ENCODE measurements at regions not wholly inside any gene's neighbourhood (a gene's known extent, or its start where the extent isn't known, plus 50 kb on each side); places are given as distances from the start of the nearest gene placed in this dataset.

GRCh38 chr7:46011059-46011458 is 90.0 kb upstream of the IGFBP3 start:
- DNase-seq (ENCODE audit: low read depth): no peak

DNA sequence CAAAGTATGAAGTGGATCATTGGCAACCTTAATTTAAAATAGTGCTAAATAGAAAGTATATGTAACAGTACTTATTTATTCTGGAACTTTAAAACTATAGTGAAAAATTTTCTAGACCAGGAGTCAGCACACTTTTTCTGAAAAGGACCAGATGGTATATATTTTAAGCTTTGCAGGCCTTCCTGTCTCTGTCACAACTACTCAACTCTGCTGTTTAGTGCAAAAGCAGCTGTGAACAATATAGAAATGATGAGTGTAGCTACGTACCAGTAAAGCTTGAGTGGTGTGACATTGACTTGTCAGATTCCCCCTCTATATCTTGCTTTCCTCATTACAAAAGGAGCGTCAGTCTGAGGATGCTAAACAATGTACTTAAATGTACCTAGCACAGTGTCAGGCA is 88.1 kb upstream of the IGFBP3 start:
- DNase-seq (ENCODE audit: low read depth): no peak

DNA sequence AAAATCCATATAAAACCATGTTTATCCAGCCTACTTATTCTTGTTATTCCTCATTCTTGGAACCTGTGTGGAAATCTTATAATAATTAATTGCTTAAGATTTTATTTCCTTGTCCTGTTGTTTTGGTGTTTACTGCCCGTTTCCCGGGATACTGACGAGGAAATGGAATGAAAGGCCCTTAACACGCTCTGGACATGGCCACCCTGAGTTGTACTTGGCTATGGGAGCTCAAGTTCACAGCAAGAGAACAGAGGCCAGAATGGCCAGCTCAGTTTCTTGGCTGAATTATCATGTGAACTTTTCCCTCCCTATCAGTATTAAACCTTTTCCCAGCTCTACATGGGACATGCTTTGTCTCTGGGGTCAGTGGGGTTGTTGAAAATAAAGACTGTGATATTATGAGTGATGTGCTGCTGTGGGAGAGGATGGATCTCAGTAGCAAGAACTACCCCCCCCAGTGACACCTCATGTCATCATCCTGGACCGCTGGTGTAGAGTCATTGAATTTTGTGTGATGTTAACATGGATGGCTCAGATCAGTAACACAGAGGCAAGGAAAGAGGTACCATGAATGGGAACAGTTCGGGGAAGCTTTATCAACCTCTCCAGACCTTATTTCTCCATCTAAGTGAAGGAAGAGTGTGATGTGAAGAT is 87.0 kb upstream of the IGFBP3 start:
- DNase-seq (ENCODE audit: low read depth): no peak

- DNase-seq (ENCODE audit: low read depth): no peak
Measured at GRCh38 chr7:46007194-46007593, 86.1 kb upstream of the IGFBP3 start.

DNA sequence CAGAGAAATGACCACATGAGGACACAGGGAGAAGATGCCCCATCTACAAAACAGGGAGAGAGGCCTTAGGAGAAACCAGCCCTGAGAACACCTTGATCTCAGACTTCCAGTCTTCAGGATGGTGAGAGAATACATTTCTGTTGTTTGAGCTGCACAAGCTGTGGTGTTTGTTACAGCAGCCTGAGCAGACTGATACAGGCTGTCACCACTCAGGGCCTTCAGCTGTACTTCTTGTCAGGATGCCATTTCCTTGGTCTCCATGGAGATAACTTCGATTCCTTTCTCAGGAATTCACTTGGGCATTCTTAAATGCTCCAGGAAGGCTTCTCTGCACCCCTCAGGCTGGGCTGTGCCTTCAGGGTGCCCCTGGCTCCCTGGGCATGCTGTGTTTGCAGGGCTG is 85.7 kb upstream of the IGFBP3 start:
- DNase-seq (ENCODE audit: low read depth): no peak

DNA sequence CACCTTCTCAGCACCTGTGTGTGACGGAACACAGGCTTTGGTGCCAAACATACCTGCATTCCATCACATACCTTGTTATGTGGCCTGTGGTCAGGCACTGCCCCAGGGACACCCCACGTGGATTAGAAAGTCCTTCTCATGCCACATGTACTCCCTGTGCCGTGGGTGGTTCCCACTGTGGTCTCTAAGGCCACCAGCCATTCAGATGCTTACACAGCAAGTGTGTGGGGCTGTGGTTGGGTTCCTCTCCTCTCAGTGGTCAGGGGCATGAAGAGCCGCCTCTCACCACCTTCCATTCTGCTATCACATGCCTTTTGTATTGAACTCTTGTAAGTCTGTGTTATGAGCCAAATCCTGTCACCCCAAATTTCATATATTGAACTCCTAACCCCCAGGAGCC is 85.1 kb upstream of the IGFBP3 start:
- no peak for DNase-seq (ENCODE audit: low read depth)

DNA sequence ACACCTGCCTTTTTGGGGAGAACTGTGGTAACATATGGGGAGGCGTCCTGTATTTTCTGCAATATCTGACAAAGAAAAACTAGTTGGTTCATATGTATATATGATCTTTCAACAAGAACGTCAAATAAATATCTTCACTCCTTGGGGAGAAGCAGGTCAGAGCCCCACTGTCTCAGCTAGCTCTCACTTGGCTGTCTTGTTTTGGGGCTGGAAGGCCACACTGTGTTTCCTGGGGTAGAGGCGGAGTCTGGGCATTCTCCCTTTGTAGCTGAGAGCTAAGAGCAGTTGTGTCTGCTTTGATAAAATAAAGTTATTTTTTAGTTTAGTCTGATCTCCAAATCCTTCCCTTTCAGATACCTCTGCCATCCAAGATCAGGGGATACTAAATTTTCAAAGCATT is 83.9 kb upstream of the IGFBP3 start:
- no peak for DNase-seq (ENCODE audit: low read depth)

- peak; percentile 58 for DNase-seq (ENCODE audit: low read depth)
Measured at GRCh38 chr7:46003896-46004875, 83.1 kb upstream of the IGFBP3 start.

DNA sequence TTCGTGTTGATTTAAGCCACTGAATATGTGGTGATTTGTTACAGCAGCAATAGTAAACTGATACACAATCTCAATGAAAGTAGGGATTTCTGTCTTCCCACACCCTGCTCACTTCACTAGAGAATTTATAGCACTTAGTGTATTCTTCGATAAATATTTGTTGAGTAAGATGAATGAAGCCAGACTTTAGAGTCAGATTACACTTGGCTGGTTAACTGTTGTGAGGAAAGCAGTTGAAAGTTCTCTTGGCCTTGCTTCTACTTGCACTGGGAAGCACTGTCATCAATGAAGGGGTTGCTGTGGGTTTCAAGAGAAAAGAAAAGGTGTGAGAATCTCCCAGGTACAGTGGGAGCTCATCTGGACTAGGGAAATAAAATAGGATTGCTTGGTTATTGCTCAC is 82.1 kb upstream of the IGFBP3 start:
- no peak for DNase-seq (ENCODE audit: low read depth)

- no peak for DNase-seq (ENCODE audit: low read depth)
Measured at GRCh38 chr7:46000513-46000912, 79.4 kb upstream of the IGFBP3 start.

- no peak for DNase-seq (ENCODE audit: low read depth)
Measured at GRCh38 chr7:45999541-45999940, 78.5 kb upstream of the IGFBP3 start.

DNA sequence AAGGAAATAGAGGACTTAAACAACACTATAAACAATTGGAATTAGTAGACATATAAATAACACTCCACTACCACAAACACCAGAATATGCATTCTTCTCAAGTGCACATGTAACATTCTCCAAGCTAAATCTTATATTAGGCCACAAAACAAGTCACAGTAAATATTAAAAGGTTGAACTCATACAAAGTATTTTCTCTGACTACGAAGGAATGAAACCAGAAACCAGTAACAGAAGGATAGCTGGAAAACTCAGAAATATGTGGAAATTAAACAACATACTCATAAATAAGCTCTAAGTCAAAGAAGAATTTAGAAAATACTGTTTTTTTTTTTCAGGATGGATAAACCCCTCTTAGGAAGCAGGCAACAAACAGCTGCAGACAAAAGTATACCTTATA is 77.4 kb upstream of the IGFBP3 start:
- DNase-seq (ENCODE audit: low read depth): no peak

DNA sequence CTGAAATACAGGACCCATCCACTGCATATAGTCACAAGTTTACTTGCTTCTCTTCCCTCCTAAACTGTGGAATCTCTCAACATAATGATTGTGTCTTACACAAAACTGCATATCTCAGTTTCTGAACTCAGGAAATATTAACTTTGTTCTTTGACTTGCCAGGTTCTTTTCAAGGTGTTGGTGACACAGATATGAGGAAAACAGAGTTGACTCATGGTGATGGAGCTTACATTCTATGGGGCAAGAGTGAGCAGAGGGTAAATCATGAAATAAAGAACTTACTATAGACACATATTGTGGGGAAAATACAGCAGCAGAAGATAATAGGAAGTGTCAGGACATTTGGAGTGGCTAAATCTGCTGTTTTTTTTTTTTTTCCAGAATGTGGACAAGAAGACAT is 72.5 kb upstream of the IGFBP3 start:
- no peak for DNase-seq (ENCODE audit: low read depth)

DNA sequence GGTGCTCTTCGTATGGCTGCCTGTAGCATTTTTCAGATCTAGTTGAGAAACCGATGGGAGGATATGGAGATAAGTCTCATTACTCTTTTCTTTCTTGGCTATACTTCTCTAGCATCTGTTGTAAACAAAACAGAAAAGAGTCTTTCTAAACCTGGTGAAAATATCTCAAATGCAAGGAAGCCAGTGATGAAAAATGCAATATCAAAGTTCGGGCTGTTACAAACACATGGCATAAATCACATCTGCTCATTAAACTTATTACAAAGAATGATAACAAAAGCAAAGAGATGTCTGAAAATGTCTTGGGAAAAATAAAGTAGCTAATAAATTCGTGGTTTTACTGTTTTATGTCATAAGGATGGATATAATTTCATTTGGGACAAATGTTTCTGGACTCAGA is 71.8 kb upstream of the IGFBP3 start:
- peak; percentile 76 for DNase-seq (ENCODE audit: low read depth)

- DNase-seq (ENCODE audit: low read depth): no peak
Measured at GRCh38 chr7:45990276-45990675, 69.2 kb upstream of the IGFBP3 start.

- no peak for DNase-seq (ENCODE audit: low read depth)
Measured at GRCh38 chr7:45988405-45989057, 67.5 kb upstream of the IGFBP3 start.

DNA sequence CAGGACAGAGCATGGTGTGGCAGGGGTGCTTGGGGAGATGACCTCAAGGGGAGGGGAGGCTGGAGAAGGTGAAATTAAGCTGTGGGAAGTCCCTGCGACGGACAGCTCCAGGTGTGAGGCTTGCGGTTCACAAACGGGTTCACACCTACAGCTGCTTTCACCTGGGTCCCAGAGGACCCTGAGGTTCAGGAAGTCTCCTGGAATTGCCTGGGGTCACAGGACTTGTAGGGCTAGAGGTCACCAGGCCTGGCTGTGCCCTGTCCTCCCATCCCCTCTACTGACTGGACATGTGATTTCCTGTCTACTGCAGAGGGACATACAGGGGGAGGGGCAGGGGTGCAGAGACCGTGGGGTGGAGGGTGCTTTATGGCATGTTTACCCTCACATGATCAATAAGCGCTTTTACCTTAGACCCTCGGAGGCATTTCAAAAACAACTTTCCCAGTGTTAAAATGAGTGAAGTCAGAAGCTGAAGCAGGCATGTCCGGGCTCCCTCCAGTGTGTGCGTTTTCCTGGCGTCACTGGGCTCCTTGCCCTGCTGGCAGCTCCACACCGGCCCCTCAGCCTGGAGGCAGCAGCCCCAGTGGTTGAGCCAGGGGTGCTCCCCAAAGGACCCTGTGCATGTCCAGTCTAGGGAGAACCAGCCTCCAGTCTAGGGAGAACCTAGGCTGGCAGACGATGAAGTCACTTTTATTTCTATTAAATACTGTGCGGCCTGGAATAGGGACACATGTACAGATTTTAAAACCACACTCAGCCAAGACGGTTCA is 66.6 kb upstream of the IGFBP3 start:
- no peak for DNase-seq (ENCODE audit: low read depth)

GRCh38 chr7:45986355-45987298 is 65.6 kb upstream of the IGFBP3 start:
- DNase-seq (ENCODE audit: low read depth): no peak

- DNase-seq (ENCODE audit: low read depth): peak; percentile 71
Measured at GRCh38 chr7:45985902-45986301, 64.8 kb upstream of the IGFBP3 start.

GRCh38 chr7:45984386-45985295 is 63.6 kb upstream of the IGFBP3 start:
- no peak for DNase-seq (ENCODE audit: low read depth)
